ENCODE measurements at regions not wholly inside any gene's neighbourhood (a gene's known extent, or its start where the extent isn't known, plus 50 kb on each side); places are given as distances from the start of the nearest gene placed in this dataset.
"Not testable (repeated sequence)": the region's sequence is repeated elsewhere in the genome, so short reads cannot be mapped to it uniquely, and the experiment has no call there.

DNA sequence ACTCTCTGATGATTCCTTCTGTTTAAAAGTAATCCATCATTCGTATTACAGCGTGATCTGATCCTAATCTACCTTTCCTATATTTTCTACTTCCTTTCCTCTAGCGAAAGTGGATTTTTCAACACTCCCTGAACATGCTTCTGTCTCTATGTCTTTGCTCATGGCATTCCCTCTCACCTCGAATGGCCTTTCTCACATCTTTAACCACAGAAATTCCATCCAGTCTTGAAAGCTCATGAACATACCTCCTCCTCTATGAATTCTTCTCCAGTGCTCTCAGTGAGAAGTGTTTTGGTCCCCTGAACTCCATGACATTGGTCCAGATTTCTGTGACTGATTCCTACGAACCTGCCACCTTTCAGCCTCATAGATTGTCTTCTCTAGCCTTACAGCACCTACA lies 323.2 kb downstream of the RAD51AP2 start:
- no peaks in the 10 kb centered on the region for H3K9me2 ChIP-seq
- H3K9ac ChIP-seq = no peak overlapping the region
- H3K4me2 ChIP-seq = no peak overlapping the region
- no peak overlapping the region for H3K4me3 ChIP-seq (ENCODE audit: low read depth in 2 of 2, low read length in 1 of 2)
- CTCF ChIA-PET = interaction anchor here (0.9 to 1.3 kb wide), 3 partner anchors 11 to 422 kb away, joined by 3 to 5 read pairs (median 3); no protein-coding TSS in a partner anchor
- no peak overlapping the region for H3K27ac ChIP-seq (ENCODE audit: low read depth in 2 of 2, low read length in 1 of 2)
- WGBS (ENCODE audit: low lambda C conversion rate) = 25% methylated on average over 5 of the region's 5 CpGs
- no peaks in the 10 kb centered on the region for H3K79me2 ChIP-seq (ENCODE audit: insufficient read depth)
- no peaks in the 10 kb centered on the region for H3F3A ChIP-seq (replicated peaks; ENCODE audit: insufficient read depth)
- DNase-seq = no peak
- H3K27me3 ChIP-seq (ENCODE audit: insufficient read depth) = no peaks in the 10 kb centered on the region
- POLR2A ChIA-PET = no interaction called here
- H3K9me3 ChIP-seq = no peaks in the 10 kb centered on the region
- no peaks in the 10 kb centered on the region for H3K36me3 ChIP-seq (replicated peaks in 1 of 2; ENCODE audit: control insufficient read depth in 1 of 2, insufficient read depth in 2 of 2, low read length in 1 of 2)
- no peak overlapping the region for H2AFZ ChIP-seq (ENCODE audit: low read depth)
- no peaks in the 10 kb centered on the region for H4K20me1 ChIP-seq (ENCODE audit: insufficient read depth)
- TF ChIP-seq, protein P1, sequence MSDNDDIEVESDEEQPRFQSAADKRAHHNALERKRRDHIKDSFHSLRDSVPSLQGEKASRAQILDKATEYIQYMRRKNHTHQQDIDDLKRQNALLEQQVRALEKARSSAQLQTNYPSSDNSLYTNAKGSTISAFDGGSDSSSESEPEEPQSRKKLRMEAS (IDR thresholded peaks at IDR 0.05; ENCODE audit: low read depth) = no peak
- H3K4me1 ChIP-seq (ENCODE audit: control insufficient read depth in 1 of 2, insufficient read depth in 2 of 2, low read depth in 1 of 2, low read length in 1 of 2) = peaks cover 0 to 5% of the 10 kb centered on the region in 2 experiments; a peak in 2 of 4 replicates

- Histone ChIP-seq H3K79me2 (ENCODE audit: insufficient read depth) (no peaks in the 10 kb centered on the region), H3F3A (replicated peaks; ENCODE audit: insufficient read depth) (no peaks in the 10 kb centered on the region), H3K9ac (no peak overlapping the region), H3K4me1 (ENCODE audit: control insufficient read depth in 1 of 2, insufficient read depth in 2 of 2, low read depth in 1 of 2, low read length in 1 of 2) (peaks cover 0 to 2% of the 10 kb centered on the region in 2 experiments; a peak in 2 of 4 replicates), H3K9me3 (no peaks in the 10 kb centered on the region), H3K27me3 (ENCODE audit: insufficient read depth) (no peaks in the 10 kb centered on the region), H3K4me2 (no peak overlapping the region), H3K36me3 (replicated peaks in 1 of 2; ENCODE audit: control insufficient read depth in 1 of 2, insufficient read depth in 2 of 2, low read length in 1 of 2) (no peaks in the 10 kb centered on the region), H3K27ac (ENCODE audit: low read depth in 2 of 2, low read length in 1 of 2) (no peak overlapping the region), H3K4me3 (ENCODE audit: low read depth in 2 of 2, low read length in 1 of 2) (no peak overlapping the region), H4K20me1 (ENCODE audit: insufficient read depth) (no peaks in the 10 kb centered on the region), H3K9me2 (no peaks in the 10 kb centered on the region), H2AFZ (ENCODE audit: low read depth) (no peak overlapping the region)
- WGBS (ENCODE audit: low lambda C conversion rate) = 57% methylated on average over 9 of the region's 9 CpGs
- no peak for DNase-seq
- POLR2A ChIA-PET = no interaction called here
- CTCF ChIA-PET = interaction anchor here (0.9 to 1.1 kb wide), 2 partner anchors 22 to 31 kb away, joined by 3 to 5 read pairs; no protein-coding TSS in a partner anchor
- TF ChIP-seq, protein P2, sequence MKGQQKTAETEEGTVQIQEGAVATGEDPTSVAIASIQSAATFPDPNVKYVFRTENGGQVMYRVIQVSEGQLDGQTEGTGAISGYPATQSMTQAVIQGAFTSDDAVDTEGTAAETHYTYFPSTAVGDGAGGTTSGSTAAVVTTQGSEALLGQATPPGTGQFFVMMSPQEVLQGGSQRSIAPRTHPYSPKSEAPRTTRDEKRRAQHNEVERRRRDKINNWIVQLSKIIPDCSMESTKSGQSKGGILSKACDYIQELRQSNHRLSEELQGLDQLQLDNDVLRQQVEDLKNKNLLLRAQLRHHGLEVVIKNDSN (IDR thresholded peaks at IDR 0.05; ENCODE audit: borderline replicate concordance, low read depth) = no peak
- TF ChIP-seq, protein P1 (IDR thresholded peaks at IDR 0.05; ENCODE audit: low read depth) = no peak
- TF ChIP-seq MEF2A (IDR thresholded peaks at IDR 0.05; ENCODE audit: borderline replicate concordance, low read depth) (no peak), FOSL2 (IDR thresholded peaks at IDR 0.05; ENCODE audit: borderline replicate concordance, low read depth) (no peak), TEAD4 (IDR thresholded peaks at IDR 0.05; ENCODE audit: borderline replicate concordance, insufficient read depth) (no peak), TCF12 (IDR thresholded peaks at IDR 0.05) (no peak)
- TF ChIP-seq, protein P3, sequence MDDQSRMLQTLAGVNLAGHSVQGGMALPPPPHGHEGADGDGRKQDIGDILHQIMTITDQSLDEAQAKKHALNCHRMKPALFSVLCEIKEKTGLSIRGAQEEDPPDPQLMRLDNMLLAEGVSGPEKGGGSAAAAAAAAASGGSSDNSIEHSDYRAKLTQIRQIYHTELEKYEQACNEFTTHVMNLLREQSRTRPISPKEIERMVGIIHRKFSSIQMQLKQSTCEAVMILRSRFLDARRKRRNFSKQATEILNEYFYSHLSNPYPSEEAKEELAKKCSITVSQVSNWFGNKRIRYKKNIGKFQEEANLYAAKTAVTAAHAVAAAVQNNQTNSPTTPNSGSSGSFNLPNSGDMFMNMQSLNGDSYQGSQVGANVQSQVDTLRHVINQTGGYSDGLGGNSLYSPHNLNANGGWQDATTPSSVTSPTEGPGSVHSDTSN (IDR thresholded peaks at IDR 0.05) = no peak
Measured at GRCh38 chr2:17194083-17194482, 324.2 kb downstream of the RAD51AP2 start.

GRCh38 chr2:17193433-17193890 lies 324.8 kb downstream of the RAD51AP2 start:
- H3K9me3 ChIP-seq; H2AFZ ChIP-seq (ENCODE audit: low read depth); H3K79me2 ChIP-seq (ENCODE audit: insufficient read depth); H4K20me1 ChIP-seq (ENCODE audit: insufficient read depth); H3F3A ChIP-seq (replicated peaks; ENCODE audit: insufficient read depth); H3K27ac ChIP-seq (ENCODE audit: low read depth in 2 of 2, low read length in 1 of 2); DNase-seq; H3K4me2 ChIP-seq; H3K36me3 ChIP-seq (replicated peaks in 1 of 2; ENCODE audit: control insufficient read depth in 1 of 2, insufficient read depth in 2 of 2, low read length in 1 of 2); H3K27me3 ChIP-seq (ENCODE audit: insufficient read depth); POLR2A ChIA-PET; H3K9me2 ChIP-seq; H3K9ac ChIP-seq; H3K4me1 ChIP-seq (ENCODE audit: control insufficient read depth in 1 of 2, insufficient read depth in 2 of 2, low read depth in 1 of 2, low read length in 1 of 2); H3K4me3 ChIP-seq (ENCODE audit: low read depth in 2 of 2, low read length in 1 of 2): not testable (repeated sequence)
- CTCF ChIA-PET = interaction anchor here (0.9 kb wide), 1 partner anchor 22 kb away, joined by 5 read pairs; no protein-coding TSS in a partner anchor
- 73% methylated on average over 30 of the region's 32 CpGs for WGBS (ENCODE audit: low lambda C conversion rate)
